HEK293T (cell line): ENCODE measurements at regions not wholly inside any gene's neighbourhood (a gene's known extent, or its start where the extent isn't known, plus 50 kb on each side); places are given as distances from the start of the nearest gene placed in this dataset.

Experiments
- ARNT ChIP-seq: fragments of 450-650 bp; IDR thresholded peaks from 2 replicates; pipeline ENCODE4 v1.6.1; 2017; ENCODE audit warnings: mild to moderate bottlenecking
- BHLHE40 ChIP-seq: fragments of 450-650 bp; IDR thresholded peaks from 2 replicates; pipeline ENCODE4 v1.6.1; 2016; ENCODE audit warnings: mild to moderate bottlenecking, moderate library complexity, borderline replicate concordance
- FOXM1 ChIP-seq: fragments of 450-650 bp; IDR thresholded peaks from 2 replicates; pipeline ENCODE4 v1.6.1; 2017; ENCODE audit warnings: mild to moderate bottlenecking, borderline replicate concordance

DNA sequence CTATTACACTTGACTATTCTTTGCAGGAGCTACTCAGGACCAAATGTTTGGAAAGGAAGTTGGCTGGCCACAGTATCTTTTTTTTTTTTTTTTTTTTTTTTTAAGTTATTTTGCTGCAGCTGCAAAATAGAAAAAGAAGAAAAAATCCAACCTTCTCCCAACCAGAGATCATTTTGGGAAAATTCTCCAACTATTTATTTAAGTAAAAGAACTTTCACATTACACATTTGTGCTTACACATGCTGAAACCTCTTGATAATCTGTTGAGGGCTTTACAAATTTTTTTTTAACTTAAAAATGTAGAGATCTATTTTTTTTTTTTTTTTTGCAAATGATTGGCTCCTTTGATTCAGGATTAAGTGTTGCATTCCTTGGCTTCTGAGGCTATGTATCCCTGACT lies 148.0 kb downstream of the POLR2M start:
- TF ChIP-seq BHLHE40: no peak
- no peak for TF ChIP-seq FOXM1
- no peak for TF ChIP-seq ARNT
